Effector memory CD4-positive, alpha-beta T cell (primary cell): ENCODE measurements at regions not wholly inside any gene's neighbourhood (a gene's known extent, or its start where the extent isn't known, plus 50 kb on each side); places are given as distances from the start of the nearest gene placed in this dataset.

Experiments used
- DNase-seq, 3 donors: peaks; one replicate each; pipeline ENCODE4 v3.0.0-alpha.2; 2020
- H3K27ac ChIP-seq: 2 replicates; pipeline ENCODE4 v1.7.0; 2013; ENCODE audit warnings: mild to moderate bottlenecking, low read length, moderate library complexity; ENCODE audit not compliant: insufficient read depth, poor library complexity, severe bottlenecking
- H3K27me3 ChIP-seq: replicated peaks from 2 replicates; pipeline ENCODE4 v1.7.0; 2013; ENCODE audit warnings: mild to moderate bottlenecking, low read length; ENCODE audit not compliant: insufficient read depth, control insufficient read depth, poor library complexity, severe bottlenecking
- H3K36me3 ChIP-seq: 2 replicates; pipeline ENCODE4 v1.7.0; 2013; ENCODE audit warnings: mild to moderate bottlenecking, low read length, moderate library complexity; ENCODE audit not compliant: control insufficient read depth, insufficient read depth
- H3K4me1 ChIP-seq: 2 replicates; pipeline ENCODE4 v1.7.0; 2013; ENCODE audit warnings: low read length, mild to moderate bottlenecking; ENCODE audit not compliant: control insufficient read depth, insufficient read depth, poor library complexity, severe bottlenecking
- H3K4me3 ChIP-seq: 2 replicates; pipeline ENCODE4 v1.7.0; 2013; ENCODE audit warnings: low read length, low read depth, mild to moderate bottlenecking; ENCODE audit not compliant: insufficient read depth, poor library complexity, severe bottlenecking
- H3K9me3 ChIP-seq: 2 replicates; pipeline ENCODE4 v1.7.0; 2013; ENCODE audit warnings: mild to moderate bottlenecking, low read length, moderate library complexity; ENCODE audit not compliant: control insufficient read depth

GRCh38 chr3:28826840-28827239, 454.0 kb upstream of the RBMS3 start:
- Histone ChIP-seq H3K27me3 (no peaks in the 10 kb centered on the region), H3K27ac (no peak overlapping the region), H3K9me3 (no peaks in the 10 kb centered on the region), H3K36me3 (no peaks in the 10 kb centered on the region), H3K4me3 (no peak overlapping the region), H3K4me1 (no peaks in the 10 kb centered on the region)
- no peak for DNase-seq

- Histone ChIP-seq H3K4me1 (no peaks in the 10 kb centered on the region), H3K27me3 (no peaks in the 10 kb centered on the region), H3K36me3 (no peaks in the 10 kb centered on the region), H3K9me3 (no peaks in the 10 kb centered on the region), H3K27ac (no peak overlapping the region), H3K4me3 (no peak overlapping the region)
- no peak for DNase-seq
Measured at GRCh38 chr3:28835249-28835648, 445.6 kb upstream of the RBMS3 start.

GRCh38 chr3:28835751-28836150, 445.1 kb upstream of the RBMS3 start:
- H3K36me3 ChIP-seq: no peaks in the 10 kb centered on the region
- no peaks in the 10 kb centered on the region for H3K27me3 ChIP-seq
- no peaks in the 10 kb centered on the region for H3K9me3 ChIP-seq
- no peak overlapping the region for H3K4me3 ChIP-seq
- no peak overlapping the region for H3K27ac ChIP-seq
- no peaks in the 10 kb centered on the region for H3K4me1 ChIP-seq
- no peak for DNase-seq

- no peak overlapping the region for H3K4me3 ChIP-seq
- H3K9me3 ChIP-seq: no peaks in the 10 kb centered on the region
- no peak overlapping the region for H3K27ac ChIP-seq
- no peaks in the 10 kb centered on the region for H3K36me3 ChIP-seq
- no peaks in the 10 kb centered on the region for H3K4me1 ChIP-seq
- no peaks in the 10 kb centered on the region for H3K27me3 ChIP-seq
- no peak for DNase-seq
Measured at GRCh38 chr3:28836199-28836598, 444.7 kb upstream of the RBMS3 start.

- no peak for DNase-seq
- Histone ChIP-seq H3K4me3 (no peak overlapping the region), H3K27me3 (no peaks in the 10 kb centered on the region), H3K4me1 (no peaks in the 10 kb centered on the region), H3K9me3 (no peaks in the 10 kb centered on the region), H3K36me3 (no peaks in the 10 kb centered on the region), H3K27ac (no peak overlapping the region)
Measured at GRCh38 chr3:28840976-28841376, 439.9 kb upstream of the RBMS3 start.

GRCh38 chr3:28841441-28841840, 439.4 kb upstream of the RBMS3 start:
- Histone ChIP-seq H3K4me1 (no peaks in the 10 kb centered on the region), H3K27me3 (no peaks in the 10 kb centered on the region), H3K36me3 (no peaks in the 10 kb centered on the region), H3K4me3 (no peak overlapping the region), H3K9me3 (no peaks in the 10 kb centered on the region), H3K27ac (no peak overlapping the region)
- no peak for DNase-seq

- H3K4me1 ChIP-seq: no peaks in the 10 kb centered on the region
- H3K27me3 ChIP-seq: no peaks in the 10 kb centered on the region
- no peaks in the 10 kb centered on the region for H3K9me3 ChIP-seq
- no peak overlapping the region for H3K27ac ChIP-seq
- no peak for DNase-seq
- no peak overlapping the region for H3K4me3 ChIP-seq
- no peaks in the 10 kb centered on the region for H3K36me3 ChIP-seq
Measured at GRCh38 chr3:28844298-28845005, 436.4 kb upstream of the RBMS3 start.

GRCh38 chr3:28845006-28845324, 435.9 kb upstream of the RBMS3 start:
- Histone ChIP-seq H3K27ac (no peak overlapping the region), H3K4me1 (no peaks in the 10 kb centered on the region), H3K4me3 (no peak overlapping the region), H3K36me3 (no peaks in the 10 kb centered on the region), H3K9me3 (no peaks in the 10 kb centered on the region), H3K27me3 (no peaks in the 10 kb centered on the region)
- no peak for DNase-seq

GRCh38 chr3:28846971-28847478, 433.8 kb upstream of the RBMS3 start:
- Histone ChIP-seq H3K4me1 (no peaks in the 10 kb centered on the region), H3K4me3 (no peak overlapping the region), H3K27ac (no peak overlapping the region), H3K27me3 (no peaks in the 10 kb centered on the region), H3K36me3 (no peaks in the 10 kb centered on the region), H3K9me3 (no peaks in the 10 kb centered on the region)
- DNase-seq: no peak

- Histone ChIP-seq H3K9me3 (no peaks in the 10 kb centered on the region), H3K27ac (no peak overlapping the region), H3K4me1 (no peaks in the 10 kb centered on the region), H3K4me3 (no peak overlapping the region), H3K27me3 (no peaks in the 10 kb centered on the region), H3K36me3 (no peaks in the 10 kb centered on the region)
- no peak for DNase-seq
Measured at GRCh38 chr3:28847736-28848135, 433.1 kb upstream of the RBMS3 start.
